Peyer's patch (tissue), 4 donors: ENCODE measurements at regions not wholly inside any gene's neighbourhood (a gene's known extent, or its start where the extent isn't known, plus 50 kb on each side); places are given as distances from the start of the nearest gene placed in this dataset.

Experiments used
- POLR2A ChIP-seq, 2 donors: fragments of 450-650 bp; IDR thresholded peaks; one replicate each; pipeline ENCODE4 v1.5.1; 2017; ENCODE audit warnings: antibody characterized with exemption in 2 of 2, mild to moderate bottlenecking in 2 of 2, moderate library complexity in 2 of 2
- TF ChIP-seq, protein P1 (sequence below), 6 experiments: fragments of 450-650 bp in 4 of 6; fragments of 200-600 bp in 2 of 6; sonication (generic) in 1 of 6; IDR thresholded peaks; one replicate each; pipeline ENCODE4 v1.5.1; 2017 to 2019; ENCODE audit warnings: antibody characterized with exemption in 6 of 6, mild to moderate bottlenecking in 3 of 6, moderate library complexity in 1 of 6

DNA sequence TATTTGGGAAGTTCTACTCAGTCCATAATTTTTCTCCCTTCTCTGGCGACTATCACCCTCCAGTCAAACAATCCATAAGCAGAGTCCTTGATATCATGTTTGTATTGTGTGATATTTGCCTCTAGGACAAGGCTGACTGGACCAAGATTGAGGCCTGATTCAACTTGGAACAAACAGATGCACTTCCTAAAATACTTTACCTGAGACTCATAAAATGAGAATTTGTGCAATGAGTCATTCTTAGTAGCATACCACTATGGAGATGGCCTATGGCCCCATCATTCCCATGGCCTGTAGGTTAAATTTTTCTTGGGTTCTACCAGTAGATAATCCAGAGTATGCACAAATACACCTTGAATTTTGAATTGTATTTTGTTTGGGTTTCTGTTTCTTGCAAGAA lies 74.2 kb upstream of the DMD start:
- TF ChIP-seq, protein P1, sequence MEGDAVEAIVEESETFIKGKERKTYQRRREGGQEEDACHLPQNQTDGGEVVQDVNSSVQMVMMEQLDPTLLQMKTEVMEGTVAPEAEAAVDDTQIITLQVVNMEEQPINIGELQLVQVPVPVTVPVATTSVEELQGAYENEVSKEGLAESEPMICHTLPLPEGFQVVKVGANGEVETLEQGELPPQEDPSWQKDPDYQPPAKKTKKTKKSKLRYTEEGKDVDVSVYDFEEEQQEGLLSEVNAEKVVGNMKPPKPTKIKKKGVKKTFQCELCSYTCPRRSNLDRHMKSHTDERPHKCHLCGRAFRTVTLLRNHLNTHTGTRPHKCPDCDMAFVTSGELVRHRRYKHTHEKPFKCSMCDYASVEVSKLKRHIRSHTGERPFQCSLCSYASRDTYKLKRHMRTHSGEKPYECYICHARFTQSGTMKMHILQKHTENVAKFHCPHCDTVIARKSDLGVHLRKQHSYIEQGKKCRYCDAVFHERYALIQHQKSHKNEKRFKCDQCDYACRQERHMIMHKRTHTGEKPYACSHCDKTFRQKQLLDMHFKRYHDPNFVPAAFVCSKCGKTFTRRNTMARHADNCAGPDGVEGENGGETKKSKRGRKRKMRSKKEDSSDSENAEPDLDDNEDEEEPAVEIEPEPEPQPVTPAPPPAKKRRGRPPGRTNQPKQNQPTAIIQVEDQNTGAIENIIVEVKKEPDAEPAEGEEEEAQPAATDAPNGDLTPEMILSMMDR (IDR thresholded peaks at IDR 0.05): no peak
- no peak for TF ChIP-seq POLR2A (IDR thresholded peaks at IDR 0.05)
